ENCODE measurements at regions not wholly inside any gene's neighbourhood (a gene's known extent, or its start where the extent isn't known, plus 50 kb on each side); places are given as distances from the start of the nearest gene placed in this dataset.

- no peak for TF ChIP-seq CTCF (IDR thresholded peaks at IDR 0.05)
- no peak for TF ChIP-seq POLR2A (IDR thresholded peaks at IDR 0.05)
These were observed 891.9 kb upstream of the MBL2 start for GRCh38 chr10:53664282-53665019.
